ENCODE measurements at regions not wholly inside any gene's neighbourhood (a gene's known extent, or its start where the extent isn't known, plus 50 kb on each side); places are given as distances from the start of the nearest gene placed in this dataset.

DNA sequence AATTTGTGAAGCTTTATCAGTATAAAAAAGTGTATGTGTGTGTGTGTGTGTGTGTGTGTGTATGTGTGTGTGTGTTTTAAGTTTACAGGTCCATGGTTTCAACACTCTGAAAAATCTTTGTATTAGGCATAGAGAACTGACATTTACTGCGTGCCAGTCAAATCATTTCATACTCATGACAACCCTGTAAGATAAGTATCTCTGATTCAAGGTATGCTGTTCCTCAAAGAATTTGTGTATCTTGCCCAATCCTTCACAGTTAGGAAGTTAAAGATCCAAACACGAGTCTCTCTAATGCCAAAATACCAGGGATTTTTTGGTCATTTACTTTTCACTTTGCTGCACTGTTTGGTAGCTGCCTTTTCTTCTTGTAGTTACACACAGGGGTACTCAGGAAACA lies 1121.3 kb upstream of the AUTS2 start:
- TF ChIP-seq, protein P1, sequence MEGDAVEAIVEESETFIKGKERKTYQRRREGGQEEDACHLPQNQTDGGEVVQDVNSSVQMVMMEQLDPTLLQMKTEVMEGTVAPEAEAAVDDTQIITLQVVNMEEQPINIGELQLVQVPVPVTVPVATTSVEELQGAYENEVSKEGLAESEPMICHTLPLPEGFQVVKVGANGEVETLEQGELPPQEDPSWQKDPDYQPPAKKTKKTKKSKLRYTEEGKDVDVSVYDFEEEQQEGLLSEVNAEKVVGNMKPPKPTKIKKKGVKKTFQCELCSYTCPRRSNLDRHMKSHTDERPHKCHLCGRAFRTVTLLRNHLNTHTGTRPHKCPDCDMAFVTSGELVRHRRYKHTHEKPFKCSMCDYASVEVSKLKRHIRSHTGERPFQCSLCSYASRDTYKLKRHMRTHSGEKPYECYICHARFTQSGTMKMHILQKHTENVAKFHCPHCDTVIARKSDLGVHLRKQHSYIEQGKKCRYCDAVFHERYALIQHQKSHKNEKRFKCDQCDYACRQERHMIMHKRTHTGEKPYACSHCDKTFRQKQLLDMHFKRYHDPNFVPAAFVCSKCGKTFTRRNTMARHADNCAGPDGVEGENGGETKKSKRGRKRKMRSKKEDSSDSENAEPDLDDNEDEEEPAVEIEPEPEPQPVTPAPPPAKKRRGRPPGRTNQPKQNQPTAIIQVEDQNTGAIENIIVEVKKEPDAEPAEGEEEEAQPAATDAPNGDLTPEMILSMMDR (IDR thresholded peaks at IDR 0.05; ENCODE audit: insufficient read depth, low read depth, low read length, missing control alignments), result no peak
- no peak overlapping the region for H3K4me3 ChIP-seq (ENCODE audit: low read depth, low read length)
- DNase-seq (ENCODE audit: low read depth), result no peak

DNA sequence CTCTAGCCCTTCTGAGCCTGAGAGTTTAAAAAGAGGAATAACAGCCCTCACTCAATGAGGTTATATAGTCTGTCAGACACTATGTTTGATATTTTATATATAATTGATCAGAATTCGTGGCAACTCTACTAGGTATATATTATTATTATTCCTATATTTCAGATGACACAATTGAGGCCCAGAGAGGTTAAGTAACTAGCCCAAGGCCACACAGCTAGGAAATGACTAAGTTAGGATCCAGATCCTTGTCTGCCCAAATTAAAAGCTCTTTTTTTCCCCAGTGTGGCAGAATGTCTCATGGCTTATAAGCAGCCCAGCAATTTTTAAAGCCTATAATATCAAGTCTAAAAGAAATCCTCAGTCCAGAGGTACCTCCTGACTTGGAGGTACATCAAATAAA lies 1119.9 kb upstream of the AUTS2 start:
- TF ChIP-seq, protein P1 (IDR thresholded peaks at IDR 0.05; ENCODE audit: insufficient read depth, low read depth, low read length, missing control alignments), result no peak
- no peak overlapping the region for H3K4me3 ChIP-seq (ENCODE audit: low read depth, low read length)
- DNase-seq (ENCODE audit: low read depth), result no peak

DNA sequence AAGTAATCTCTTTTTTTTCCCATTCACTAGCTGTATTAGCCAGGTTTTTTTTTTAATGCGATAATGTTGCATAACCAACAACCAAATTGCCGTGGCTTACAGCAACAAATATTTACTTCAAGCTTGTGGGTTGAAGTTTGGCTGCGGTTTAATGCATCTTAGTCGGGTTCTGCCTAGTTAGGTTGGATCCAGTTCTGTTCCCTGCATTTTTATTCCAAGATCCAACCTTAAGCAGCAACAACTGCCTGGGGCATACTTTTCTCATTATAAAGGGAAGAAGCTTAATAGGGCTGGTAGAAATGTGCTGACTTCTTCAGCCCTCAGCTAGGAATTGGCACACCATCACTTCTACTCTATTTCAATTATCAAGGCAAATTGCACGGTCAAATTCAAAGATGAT lies 1115.5 kb upstream of the AUTS2 start:
- no peak for DNase-seq (ENCODE audit: low read depth)
- TF ChIP-seq, protein P1 (IDR thresholded peaks at IDR 0.05; ENCODE audit: insufficient read depth, low read depth, low read length, missing control alignments), result no peak
- H3K4me3 ChIP-seq (ENCODE audit: low read depth, low read length), result no peak overlapping the region

DNA sequence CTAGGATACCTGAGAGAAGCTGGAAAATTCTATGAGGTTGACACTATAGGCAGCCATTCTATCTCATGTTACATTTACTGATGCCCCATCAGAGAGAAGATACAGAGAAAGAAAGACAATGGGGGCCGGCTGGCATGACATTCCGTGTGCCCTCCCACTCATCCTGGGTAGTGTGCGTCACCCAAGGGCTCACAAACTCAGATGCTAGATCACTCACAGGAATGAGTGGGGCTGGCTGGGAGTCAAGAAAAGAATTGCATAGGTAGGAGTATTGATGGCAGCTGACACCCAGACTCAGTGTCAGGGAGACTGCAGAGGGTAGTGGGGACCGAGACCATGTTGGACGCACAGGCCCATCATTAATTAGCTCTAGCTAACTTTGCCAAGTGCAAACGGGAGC lies 1113.5 kb upstream of the AUTS2 start:
- DNase-seq (ENCODE audit: low read depth), result no peak
- no peak overlapping the region for H3K4me3 ChIP-seq (ENCODE audit: low read depth, low read length)
- TF ChIP-seq, protein P1 (IDR thresholded peaks at IDR 0.05; ENCODE audit: insufficient read depth, low read depth, low read length, missing control alignments), result no peak

DNA sequence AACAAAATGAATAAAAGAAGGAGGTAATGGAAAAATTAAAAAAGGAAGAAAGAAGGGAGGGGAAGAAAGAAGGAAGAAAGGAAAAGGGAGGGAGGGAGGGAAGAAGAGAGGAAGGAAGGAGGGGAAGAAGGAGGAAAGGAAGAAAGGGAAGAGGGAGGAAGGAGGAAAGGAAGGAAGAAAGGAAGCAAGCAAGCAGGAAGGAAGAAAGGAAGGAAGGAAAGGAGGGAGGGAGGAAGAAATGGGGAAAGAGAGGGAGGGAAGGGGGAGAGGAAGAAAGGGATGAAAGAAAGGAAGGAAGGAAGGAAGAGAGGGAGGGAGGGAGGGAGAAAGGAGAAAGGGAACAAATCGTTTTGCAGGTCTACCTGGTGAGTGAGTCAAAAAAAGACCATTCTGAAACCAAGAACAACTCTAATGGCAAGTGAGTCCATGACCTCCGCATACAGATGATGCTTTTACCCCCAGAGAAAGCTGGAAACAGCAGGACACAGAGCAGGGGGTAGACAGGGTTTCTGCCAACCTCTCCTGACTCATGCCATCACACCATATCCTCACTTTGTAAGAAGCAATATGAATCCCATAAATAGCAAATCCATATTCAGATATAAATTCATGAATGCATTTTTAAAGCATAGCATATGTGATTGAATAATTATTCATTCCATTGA lies 1112.9 kb upstream of the AUTS2 start:
- DNase-seq (ENCODE audit: low read depth), result no peak
- TF ChIP-seq, protein P1 (IDR thresholded peaks at IDR 0.05; ENCODE audit: insufficient read depth, low read depth, low read length, missing control alignments), result no peak
- no peak overlapping the region for H3K4me3 ChIP-seq (ENCODE audit: low read depth, low read length)

DNA sequence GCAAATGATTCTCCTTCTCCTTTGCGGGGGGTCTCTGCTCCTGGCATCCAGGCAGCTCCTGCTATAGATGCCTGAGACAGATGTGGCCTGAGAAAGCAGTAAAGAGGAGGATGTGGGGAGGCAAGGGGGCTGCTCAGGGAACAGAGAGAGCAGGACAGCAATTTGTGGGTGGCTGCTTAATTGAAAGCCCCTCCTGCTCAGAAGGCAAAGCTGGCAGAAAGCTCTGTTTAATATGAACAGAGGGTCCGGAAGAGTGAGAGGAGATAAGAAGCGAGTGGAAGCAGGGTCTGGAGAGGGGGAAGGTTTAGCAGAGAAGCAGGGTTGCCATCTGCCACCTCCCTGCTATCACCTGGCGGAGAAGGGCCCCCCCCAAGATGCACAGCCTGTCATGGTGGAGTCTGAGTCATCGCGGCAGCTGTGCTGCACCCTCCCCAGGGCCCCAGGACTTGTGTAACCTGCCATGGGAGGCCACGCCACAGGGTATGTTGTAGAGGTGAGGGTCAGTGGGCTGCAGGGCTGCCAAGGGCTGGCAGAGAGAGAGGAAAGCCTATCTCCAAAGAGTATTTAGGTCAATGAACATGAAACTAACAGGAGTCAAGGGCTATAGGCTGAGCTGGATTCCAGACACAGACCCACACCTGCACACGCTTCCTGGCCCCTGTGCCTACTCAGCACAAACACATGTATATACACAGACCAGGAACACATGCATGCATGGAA lies 1109.8 kb upstream of the AUTS2 start:
- TF ChIP-seq, protein P1 (IDR thresholded peaks at IDR 0.05; ENCODE audit: insufficient read depth, low read depth, low read length, missing control alignments), result no peak
- no peak for DNase-seq (ENCODE audit: low read depth)
- no peak overlapping the region for H3K4me3 ChIP-seq (ENCODE audit: low read depth, low read length)

All from GM12865 (cell line).